GM18867 (cell line): ENCODE measurements at regions not wholly inside any gene's neighbourhood (a gene's known extent, or its start where the extent isn't known, plus 50 kb on each side); places are given as distances from the start of the nearest gene placed in this dataset.

Experiments used
- ATAC-seq: cut with Tn5 transposase; IDR thresholded peaks from one replicate; pipeline ENCODE4 v1.9.1; 2021; ENCODE audit warnings: mild to moderate bottlenecking, moderate library complexity; ENCODE audit not compliant: unreplicated experiment

DNA sequence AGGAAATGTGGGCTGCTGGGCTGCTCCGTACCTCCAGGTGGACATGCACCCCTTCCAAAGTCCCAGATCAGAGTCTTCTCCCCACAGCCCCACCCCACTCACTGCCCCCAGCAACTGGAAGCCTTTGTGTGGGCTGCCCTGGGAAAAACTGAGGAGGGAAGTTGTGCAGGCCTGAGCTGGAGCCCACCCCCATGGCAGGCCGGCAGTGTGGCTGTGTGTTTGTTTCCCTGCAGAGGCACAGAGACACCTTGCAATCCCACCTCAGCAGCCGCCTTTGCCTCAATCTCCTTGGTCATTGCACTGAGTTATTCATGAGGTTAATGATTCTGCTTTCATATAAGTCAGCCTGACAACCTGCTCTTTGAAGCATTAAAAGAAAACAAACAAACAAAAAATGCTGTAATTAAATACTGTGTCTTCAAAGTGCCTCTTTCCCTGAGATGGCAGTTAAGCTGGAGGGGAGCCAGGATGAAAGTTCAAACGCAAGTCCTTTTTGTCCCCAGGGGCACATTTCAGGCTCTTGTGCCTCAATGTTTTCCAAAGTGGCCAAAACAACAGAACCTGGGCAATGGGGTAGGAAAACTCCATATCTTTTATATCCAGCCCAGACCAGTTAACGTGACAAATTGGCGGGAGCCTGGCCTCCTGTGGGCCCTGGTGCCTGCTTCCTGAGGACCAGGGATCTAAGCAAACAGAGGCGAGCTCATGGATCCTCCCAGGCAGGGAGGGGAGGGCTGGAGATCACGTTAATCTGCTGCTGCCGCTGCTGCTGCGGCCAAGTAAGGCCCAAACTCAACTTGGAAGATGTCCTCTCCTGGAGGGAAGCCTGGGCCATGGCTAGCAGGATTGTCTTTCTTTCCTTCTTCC lies 51.9 kb upstream of the TSPAN11 start:
- ATAC-seq, result no peak

DNA sequence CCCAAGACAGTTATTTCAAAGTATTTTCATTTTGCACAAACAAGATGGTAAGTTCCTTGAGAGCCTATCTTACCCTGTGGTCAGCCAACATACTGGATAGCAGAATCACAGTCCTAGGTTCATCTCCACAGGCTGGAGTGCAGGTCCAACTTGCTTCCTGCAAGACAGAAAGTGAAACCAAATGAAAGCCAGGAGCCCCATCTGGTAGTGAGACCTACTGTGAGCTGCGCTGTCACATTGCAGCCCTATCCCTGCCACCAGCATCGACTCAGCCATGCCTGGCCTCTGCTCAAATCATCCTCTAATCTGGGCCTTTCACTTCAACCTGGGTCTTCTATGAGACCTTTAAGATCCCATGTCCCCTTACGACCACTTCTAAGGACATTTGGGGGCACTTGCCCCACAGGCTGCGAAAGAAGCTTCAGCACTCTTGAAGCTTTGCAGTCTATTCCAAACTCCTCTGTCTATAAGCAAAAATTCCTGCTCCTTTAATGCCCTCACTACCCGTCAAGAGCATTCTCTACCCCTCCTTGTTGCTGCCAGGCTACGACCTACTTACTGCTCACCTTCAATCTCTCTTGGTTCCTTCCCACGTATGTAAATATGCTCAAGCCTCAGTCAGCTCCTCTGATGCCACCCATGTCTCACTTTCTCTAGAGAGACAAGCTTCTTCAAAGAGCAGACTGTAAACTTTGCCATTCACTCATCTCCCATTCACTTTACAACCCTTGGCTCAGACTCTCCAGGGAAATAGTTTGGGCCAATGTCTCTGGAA lies 55.9 kb upstream of the TSPAN11 start:
- ATAC-seq, result no peak

DNA sequence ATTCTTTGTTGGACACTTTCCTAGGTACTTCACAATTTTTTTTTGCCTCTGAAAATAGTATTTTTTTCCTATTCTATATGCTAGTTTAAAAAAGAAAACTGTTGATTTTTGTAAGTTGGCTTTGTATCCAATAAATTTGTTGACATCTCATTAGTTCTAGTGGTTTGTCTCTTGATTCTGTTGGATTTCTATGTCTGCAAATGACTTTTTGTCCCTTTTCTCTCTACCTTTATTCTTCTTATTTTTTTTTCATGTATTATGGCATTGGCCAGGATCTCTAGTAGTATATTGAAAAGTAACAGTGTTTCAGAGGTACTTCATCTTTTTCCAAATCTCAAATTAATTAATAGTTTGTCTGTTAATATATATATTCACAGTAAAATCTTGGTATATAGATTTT lies 59.1 kb upstream of the TSPAN11 start:
- no peak for ATAC-seq

DNA sequence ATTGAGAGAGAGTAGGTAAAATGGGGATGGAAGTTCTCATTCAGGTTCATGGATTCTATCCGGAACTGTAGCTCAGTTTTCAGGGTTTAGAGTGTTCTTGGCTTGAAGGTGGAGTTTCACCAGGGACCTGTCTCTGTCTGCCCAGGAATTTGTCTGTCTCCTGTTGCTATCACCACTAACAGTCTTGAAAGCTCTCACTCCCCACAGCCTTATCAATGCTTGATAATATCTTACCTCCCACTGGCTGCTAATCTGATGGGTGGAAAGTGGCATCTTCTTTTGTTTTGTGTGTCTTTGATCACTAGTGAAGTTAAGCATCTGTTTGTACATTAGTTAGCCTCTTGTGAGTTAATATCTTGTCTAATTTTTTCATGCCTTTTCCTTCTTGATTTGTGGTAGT lies 60.3 kb upstream of the TSPAN11 start:
- no peak for ATAC-seq

DNA sequence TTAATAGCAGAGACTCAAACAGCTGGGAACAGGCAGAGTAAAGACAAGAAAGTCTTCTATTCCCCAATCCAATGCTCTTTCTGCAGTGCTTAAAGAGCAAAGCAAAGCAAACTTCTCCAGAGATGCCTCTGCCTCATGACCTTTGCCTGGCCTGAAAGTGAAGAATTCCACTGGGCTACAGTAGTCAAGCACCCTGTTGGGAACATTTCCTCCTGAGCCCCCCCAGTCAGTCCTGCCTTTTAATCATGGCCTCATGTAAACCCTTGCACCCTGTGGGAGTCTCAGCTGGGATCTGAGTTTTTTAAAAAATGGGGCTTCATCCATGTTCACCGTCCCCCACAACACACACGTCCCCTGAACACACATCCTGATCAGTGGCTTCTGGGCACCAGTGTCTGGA lies 62.7 kb upstream of the TSPAN11 start:
- no peak for ATAC-seq

DNA sequence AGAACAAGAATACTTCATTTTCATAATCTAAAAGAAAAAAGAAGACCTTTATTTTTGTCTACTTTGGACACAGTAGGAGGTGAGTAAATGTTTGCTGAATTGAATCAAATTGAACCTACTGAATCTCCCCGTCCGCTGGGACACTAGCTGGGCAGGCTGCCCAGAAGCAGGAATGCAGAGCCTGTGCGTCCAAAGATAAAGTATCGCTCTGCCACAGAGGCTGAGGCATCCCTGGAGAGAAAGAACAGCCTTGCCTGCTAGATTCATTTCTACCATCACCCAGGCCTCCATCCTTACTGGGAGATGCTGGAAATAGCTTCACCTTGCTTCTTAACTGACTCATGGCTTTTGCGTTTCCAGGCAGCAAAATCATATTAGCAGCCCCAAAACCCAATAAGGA lies 64.1 kb upstream of the TSPAN11 start:
- ATAC-seq, result no peak

DNA sequence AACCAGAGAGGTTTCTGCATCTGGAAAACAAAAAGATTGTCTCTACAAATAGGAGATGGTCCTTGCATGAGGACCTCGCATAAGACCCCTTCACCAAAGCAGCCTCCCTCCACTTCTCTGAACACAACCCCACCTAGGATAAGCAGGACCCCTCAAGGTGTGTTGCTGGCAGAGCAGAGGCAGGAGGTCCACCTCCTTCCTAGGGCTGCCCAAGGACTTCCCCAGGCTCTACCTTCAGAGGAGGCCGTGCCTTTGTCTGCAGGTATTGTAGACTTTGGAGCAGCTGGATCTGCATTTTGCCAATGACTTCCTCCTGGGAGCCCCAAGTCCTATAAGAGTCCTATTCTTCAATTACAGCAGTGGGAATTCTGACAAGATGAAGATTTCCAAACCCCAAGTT lies 67.3 kb upstream of the TSPAN11 start:
- no peak for ATAC-seq

DNA sequence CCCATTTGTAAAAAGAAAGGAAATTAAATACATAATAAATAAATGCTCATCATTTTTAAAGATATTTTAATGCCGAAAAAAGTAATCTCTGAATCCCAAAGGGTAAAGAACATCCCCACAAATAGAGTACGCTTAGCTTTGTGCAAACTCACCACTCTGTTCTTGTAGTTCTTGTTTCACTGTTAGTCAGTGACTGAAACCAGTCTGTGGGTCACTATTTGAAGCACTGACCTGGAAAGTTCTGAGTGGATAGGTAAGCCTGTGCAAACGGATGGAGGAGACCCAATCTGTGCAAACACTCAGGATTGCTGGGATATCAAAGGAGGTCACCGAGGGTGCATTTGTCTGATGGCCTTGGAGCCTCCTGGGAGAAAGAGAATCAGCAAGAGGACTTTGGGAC lies 68.1 kb upstream of the TSPAN11 start:
- ATAC-seq, result peak; percentile 58

DNA sequence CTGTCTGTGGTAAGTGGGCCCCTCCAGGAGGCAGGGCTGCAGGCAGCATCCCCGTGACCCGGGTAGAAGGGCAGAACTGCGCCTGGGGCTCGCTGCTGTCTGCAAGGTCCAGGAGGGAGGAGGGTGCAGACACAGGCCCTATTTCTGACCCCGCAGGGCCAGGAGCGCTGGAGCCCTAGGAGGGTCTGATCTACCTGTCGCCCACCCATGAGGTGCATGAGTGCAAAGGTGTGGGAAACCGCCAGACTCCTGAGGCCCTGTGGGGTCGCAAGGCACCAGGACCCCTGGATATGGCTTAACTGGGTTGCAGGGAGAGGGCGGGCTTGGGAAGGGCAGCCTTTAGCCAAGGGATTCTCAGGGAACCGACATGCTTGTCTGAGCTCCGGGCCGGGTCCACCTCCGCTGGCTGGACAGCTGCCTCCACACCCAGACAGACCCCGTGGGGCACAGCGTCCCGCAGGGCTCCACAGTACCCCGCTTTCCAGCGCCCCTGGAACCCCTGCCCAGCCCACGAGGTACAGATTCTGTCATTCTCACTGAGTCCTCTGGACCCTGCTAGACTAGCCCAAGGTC lies 72.9 kb upstream of the TSPAN11 start:
- ATAC-seq, result no peak

DNA sequence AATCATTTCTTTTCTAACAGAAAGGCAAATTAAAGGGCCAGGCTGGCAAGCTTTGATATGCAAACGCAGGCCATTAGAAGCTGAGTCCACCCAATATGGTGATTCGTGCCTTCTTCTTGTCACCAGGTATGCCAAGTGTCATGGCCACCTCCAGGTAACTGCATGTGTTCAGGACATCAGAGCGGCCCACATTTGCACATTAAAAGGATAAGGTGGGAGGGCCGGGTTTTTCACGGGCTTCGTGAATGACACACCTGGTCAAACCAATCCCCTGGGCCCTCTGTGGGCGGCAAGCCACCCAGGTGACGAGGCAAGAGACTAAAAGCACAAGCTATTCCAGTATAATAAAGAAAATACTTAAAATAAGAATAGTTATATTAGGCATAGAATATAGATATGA lies 75.9 kb upstream of the TSPAN11 start:
- ATAC-seq, result no peak

DNA sequence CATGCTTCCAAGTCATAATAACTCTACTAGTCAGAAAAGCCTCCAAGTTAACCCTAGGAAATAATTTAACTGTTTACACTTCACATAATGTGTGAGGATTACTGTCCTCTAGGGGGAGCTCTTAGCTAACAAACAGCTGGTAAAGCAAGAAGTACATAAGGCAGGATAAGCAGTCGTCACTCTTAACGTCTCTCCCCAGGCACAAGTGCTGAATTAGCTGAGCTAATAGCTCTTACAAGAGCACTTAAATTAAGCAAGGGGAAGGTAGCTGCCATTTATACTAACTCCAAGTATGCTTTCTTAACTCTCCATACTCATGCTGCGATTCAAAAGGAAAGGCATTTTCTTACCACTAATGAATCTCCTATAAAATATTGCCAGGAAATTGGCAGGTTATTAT lies 79.3 kb upstream of the TSPAN11 start:
- no peak for ATAC-seq

DNA sequence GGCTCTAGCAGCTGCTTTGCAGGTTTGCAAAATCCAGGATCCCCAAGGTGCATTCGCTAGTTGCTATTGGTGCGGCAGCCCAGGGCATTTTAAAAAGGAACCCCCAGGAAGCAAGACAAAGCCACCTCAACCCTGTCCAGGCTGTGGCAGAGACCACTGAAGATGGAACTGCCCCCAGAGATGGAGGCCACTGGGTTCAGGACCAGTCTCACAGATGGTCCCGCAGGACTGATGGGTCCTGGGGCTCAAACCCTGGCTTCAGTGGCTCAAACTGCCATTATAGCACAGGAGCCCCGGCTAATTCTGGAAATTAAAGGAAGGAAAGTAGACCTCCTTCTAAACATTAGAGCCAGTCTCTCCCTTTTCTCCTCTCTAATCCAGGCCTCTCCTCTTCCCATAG lies 79.8 kb upstream of the TSPAN11 start:
- no peak for ATAC-seq

DNA sequence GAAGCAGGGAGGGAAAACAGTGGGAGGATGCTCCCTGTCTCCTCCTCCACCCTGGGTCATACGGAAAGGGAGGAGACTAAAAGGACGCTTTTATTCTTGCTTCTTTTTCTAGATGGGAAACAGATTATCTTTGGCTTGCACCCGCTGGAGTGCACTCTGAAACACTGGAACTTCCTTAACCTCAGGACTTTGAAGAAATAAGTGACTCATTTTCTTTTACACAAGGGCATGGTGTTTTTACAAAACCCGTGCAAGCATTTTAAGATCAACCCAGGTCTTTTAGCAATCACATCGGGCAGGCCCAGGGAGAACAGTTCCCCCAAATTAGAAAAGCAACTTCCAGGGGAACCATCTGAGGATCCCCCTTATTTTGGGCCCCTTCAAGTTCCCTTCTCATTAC lies 80.9 kb upstream of the TSPAN11 start:
- no peak for ATAC-seq

DNA sequence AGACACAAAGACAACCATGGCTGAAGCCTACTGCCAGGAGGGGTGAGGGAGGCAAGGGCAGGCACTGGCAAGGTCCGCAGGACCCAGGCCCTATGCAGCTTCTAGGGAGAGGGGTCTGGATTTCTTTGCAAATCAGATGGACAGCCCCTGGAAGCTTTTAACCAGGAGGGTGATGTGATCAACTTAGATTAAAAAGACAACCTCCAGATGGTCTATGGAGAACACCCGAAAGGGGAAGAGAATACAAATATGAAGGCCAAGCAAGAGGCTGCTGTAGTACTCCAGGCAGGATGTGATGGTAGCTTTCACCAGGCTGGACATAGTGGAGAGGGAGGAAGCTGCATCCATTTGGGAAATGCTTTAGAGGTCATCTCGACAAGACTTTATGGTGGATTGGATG lies 83.3 kb upstream of the TSPAN11 start:
- ATAC-seq, result no peak

DNA sequence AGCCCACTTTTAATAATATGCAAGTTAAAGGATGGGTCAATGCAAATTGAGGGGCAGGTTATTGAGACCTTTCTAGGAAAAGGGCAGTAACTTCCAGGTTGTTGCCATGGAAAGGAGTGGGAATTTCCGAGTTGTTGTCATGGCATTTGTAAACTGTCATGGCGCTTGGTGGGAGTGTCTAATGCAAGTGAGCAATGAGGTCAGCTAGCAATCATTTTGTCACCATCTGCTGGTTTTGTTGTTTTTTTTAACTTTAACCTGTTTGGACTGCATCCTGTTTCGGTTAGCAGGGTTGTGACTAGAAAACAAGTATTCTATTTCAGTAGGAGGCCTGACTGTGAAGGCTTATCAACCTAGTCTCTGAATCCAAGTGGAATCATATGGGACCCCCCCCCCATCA lies 85.8 kb upstream of the TSPAN11 start:
- ATAC-seq, result peak; percentile 59

DNA sequence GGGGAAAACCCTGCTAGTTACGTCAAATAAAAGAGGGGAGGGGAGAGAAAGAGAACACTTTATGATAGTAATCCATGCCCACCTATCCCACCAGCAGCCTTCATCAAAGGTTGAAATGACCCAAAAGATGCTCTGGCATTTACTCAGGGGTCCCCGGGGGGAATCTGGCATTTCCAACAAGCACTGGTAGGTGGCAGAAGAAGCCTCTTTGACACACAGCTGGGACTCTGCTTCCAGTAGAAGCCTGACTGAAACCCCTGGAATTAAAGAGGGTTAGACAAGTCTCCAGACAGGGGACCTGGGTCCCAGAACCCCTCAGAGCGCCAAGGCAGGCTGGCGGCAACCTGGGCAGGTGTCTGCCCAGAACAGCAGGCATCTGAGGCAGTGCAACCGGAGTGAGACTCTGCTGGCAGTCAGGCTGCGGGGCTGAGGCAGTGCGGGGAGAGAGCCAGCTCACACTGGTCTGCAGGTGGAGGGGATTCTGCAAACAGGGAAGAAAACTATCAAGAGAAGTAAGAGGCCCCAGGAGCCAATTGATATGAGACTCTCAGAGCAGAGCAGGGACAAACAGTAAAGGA lies 85.0 kb upstream of the CAPRIN2 start:
- ATAC-seq, result no peak

DNA sequence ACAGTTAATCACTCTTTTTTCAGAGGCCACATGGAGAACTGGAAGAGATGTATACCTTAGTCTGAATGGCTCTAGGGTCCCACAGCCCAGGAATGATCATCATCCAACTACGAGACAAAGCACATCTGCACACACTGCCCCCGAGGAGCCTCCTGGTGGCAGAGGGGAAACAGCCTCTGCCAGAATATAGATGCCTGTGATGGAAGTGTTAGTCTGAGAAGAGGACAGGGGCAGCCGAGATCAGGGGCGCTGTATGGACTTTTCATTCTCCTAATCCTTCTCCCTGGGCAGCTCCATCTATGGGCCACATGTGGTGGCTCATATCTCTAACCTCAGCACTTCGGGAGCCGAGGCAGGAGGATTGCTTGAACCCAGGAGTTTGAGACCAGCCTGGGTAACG lies 82.8 kb upstream of the CAPRIN2 start:
- ATAC-seq, result no peak

DNA sequence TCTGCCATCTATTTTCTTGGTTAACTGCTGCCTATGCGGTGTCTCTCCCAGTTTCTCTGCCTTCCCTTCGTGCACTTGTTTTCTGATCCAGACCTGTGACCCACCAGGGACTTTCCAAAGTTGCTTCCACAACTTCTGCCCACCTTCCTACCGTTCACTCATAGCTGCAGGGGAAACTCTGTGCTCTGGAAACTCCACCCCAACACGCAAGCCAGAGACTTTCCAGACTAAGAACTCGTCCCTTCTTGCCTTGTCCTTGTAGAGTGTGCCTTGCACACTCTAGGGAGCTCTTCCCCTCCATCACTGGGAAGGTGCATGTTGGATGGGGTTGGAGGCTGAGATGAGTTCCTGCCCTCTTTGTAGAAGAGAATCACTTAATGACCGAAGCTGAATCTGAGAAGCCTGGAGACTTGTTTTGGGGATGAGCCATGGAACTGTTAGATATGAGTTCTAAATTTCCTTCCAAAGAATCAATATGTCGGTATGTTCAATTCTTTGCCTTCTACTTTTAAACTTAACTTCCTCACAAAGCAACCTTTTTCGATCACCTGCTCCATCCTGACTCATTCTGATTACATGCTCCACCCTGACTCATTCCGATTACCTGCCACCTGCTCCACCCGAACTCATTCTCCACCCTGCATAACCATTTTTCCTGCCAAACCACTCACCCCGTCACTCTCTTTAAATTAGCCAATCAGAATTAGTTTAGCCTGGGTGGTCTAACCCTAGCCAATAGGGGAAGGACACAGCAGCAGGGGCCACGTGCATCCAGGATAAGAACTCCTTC lies 82.1 kb upstream of the CAPRIN2 start:
- no peak for ATAC-seq

DNA sequence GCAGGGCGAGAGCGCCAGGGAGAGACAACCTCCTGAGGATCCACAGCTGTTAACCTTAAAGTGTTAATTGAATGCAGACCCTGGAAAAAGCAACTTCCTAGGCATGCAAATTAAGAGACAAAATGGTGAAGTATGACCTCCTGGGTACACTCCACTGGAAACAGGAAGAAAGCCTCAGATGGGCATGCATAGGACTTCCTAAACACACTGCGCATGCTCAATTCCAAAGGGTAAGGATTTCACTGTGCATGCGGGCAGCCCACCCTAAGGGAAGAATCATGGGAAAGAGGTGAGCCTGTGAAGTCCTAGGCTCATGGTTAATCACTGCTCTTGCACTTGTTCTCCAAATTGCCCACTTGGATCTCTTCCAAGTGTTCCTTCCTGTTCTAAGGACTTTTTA lies 80.5 kb upstream of the CAPRIN2 start:
- ATAC-seq, result no peak

DNA sequence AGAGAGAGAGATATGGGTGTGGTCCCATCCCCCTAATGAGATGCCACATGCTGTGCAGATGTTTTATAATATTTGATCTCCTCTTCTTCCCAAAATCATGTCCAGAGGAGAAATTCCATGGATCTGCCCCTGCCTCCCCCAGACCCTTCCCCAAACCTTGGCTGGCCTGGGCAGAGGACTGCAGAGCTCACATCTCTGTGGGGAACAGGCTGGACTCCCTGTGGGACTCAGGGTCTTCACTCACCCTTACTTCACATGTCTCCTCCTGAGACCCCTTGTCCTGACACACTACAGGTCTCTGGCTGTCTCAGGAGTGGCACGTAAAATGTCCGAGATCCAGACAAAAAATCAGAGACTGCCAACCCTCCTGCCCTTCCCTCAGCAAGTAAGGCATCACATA lies 76.0 kb upstream of the CAPRIN2 start:
- ATAC-seq, result no peak

DNA sequence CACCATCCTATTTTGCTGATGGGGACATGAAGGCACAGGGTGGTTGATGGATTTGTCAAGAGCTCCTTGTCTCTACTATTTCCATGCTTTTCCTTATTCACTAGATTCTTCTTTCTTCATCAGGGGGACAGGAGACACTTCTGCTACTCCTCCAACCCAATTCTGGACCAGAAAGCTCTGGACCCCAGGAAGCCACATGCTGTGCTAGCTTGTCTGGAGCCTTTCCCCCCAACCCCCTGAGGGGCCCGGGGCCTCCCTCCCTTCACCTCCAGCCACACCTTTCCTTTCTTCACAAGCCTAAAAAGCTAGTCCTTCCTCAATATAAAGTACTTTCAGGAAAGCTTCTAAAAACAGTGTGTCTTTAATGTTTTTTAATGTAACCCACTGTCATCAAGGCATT lies 75.1 kb upstream of the CAPRIN2 start:
- ATAC-seq, result no peak
